ENCODE measurements at regions not wholly inside any gene's neighbourhood (a gene's known extent, or its start where the extent isn't known, plus 50 kb on each side); places are given as distances from the start of the nearest gene placed in this dataset.

DNA sequence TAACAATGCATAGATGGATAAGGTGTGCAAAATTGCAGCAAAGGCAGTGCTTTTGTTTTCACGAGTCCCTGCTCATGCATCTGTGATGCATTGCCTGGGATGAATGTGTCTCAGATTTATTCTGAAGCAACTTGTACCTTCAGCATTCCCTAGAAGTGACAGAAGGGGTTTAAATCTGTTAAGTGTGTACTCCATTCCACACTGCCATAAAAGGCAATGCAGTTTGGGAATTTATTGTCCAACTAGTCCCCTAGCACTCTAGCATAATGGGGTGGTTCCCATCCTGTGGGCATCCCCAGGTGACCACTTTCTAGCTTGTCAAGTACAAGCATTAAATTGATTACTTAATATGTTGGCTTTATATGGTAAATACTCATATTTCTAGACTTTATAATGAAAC, 306.5 kb upstream of the CBLB start:
- no peak for DNase-seq (ENCODE audit: low read depth)

DNA sequence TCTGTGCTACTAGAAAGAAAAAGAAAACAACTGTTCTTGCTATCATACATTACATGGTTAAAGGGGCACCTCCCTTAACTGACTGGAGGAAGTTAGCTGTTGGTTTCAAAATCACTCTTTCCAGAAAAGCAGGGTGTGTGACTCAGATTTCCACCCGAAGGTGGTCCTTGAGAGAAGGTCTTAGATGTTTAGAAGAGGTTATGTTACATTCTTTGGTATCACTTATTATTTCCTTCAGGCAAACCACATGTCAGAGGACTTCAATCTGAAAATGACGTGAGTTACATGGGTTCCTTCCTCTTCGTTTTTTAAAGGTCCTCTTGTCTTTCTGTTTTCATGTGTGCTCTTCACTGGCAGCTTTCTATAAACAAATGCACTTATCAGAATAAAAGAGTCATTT, 307.9 kb upstream of the CBLB start:
- DNase-seq (ENCODE audit: low read depth) = no peak

GRCh38 chr3:106182950-106183511, 314.2 kb upstream of the CBLB start:
- DNase-seq (ENCODE audit: low read depth) = no peak

GRCh38 chr3:106183762-106184391, 315.1 kb upstream of the CBLB start:
- DNase-seq (ENCODE audit: low read depth) = no peak

- DNase-seq (ENCODE audit: low read depth) = no peak
Measured at GRCh38 chr3:106184540-106185457, 316.0 kb upstream of the CBLB start.

GRCh38 chr3:106185949-106186348, 317.1 kb upstream of the CBLB start:
- no peak for DNase-seq (ENCODE audit: low read depth)

- DNase-seq (ENCODE audit: low read depth) = no peak
Measured at GRCh38 chr3:106190296-106190695, 321.5 kb upstream of the CBLB start.

DNA sequence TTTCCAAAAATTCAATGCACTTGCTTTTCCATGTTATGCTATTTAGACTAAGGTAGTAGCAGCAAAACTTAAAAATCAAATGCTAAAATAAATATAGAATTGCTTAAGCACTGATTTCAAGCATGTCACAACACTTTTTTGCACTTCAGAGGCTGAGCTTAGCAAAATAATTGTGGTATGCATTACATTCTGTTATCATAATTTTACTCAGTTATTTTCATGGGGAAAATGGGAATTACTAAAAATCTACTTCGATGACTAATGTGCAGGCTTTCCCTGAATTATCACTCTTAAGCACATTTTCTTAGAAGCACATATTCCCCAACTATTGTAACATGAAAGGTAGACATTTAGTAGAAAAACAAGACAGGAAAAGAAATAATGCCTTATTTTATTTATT, 322.4 kb upstream of the CBLB start:
- DNase-seq (ENCODE audit: low read depth) = no peak

GRCh38 chr3:106191913-106192312, 323.1 kb upstream of the CBLB start:
- DNase-seq (ENCODE audit: low read depth) = no peak

DNA sequence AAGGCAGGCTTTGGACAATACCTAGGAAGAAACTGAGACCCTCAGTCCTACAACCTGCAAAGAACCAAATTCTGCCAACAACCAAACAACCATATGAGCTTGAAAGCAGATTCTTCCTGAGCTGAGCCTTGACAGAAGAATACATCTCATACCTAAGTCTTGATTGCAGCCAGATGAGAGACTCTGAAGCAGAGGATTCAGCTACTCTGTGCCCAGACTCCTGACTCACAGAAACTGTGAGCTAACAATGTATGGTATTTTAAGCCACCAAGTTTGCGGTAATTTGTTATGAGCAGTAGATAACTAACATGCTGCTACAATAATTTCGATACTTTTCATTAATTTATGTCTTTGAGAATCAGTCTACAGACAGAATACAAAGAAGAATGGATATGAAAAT, 325.1 kb upstream of the CBLB start:
- no peak for DNase-seq (ENCODE audit: low read depth)

GRCh38 chr3:106194726-106195125, 325.9 kb upstream of the CBLB start:
- DNase-seq (ENCODE audit: low read depth) = no peak

GRCh38 chr3:106197532-106198194, 328.9 kb upstream of the CBLB start:
- no peak for DNase-seq (ENCODE audit: low read depth)

DNA sequence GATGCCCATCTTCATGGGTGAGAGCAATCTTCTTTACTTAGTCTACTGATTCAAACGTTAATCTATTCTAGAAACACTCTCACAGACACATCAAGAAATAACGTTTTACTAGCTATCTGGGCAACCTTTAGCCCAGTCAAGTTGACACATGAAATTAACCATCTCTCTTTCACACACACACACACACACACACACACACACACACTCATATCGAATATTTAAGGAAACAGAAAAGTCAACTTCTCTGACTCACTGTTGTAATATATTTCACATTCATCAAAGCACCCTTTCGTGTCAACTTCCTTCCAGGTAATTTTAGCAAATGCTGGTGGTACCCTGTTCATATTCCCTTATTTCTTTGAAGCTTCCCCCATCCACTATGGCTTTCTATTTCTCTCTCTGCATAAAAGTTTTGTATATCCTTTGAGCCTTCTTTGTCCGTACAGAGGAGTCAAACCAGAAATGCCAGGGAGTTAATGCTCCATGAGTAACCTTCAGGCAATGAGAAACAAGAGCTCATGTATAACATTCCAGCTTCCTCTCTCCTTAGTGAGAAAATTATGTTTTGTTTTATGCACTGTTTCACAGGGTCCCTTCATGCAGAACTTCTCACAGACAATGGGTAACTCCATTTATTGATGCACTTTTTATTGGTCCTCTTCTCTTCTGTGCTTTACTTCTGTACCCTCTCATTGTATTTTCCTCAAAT, 335.5 kb upstream of the CBLB start:
- DNase-seq (ENCODE audit: low read depth) = no peak

GRCh38 chr3:106206146-106206545, 337.3 kb upstream of the CBLB start:
- no peak for DNase-seq (ENCODE audit: low read depth)

DNA sequence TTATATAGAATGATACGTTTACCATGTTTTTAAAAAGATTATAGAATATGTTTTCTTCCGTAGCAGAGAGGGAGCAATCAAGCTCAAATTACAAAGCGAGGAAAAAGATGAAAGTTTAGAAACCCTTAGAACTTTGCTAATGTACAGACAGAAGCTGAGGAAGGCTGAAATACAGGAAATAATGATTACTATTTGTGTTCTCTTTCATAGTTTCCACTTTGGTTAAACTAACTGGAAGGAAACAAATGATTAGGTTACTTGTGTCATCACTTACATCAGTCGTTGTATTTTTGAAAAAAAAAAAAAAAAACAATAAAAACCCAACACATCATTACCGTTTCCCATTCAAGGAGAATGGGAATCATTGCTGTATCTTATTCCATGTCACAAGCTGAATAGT, 337.8 kb upstream of the CBLB start:
- no peak for DNase-seq (ENCODE audit: low read depth)

DNA sequence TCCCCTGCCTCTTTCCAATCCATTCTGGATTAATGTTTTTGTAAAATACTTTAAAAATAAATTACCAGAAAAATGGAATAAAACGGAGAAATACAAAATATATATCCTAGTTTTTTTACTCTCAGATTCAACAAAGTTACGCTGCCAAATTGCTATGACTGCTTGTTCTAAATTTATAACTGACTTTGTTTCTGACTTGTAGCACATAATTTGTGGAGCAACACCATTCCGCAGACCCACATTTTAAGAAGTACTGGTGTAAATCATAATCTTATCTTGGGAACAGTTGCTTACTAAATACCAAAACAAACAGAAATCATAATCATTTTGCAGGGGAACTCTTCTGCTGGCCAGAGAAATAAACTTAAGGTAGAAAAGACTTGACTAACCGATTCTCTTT, 339.4 kb upstream of the CBLB start:
- DNase-seq (ENCODE audit: low read depth) = no peak

DNA sequence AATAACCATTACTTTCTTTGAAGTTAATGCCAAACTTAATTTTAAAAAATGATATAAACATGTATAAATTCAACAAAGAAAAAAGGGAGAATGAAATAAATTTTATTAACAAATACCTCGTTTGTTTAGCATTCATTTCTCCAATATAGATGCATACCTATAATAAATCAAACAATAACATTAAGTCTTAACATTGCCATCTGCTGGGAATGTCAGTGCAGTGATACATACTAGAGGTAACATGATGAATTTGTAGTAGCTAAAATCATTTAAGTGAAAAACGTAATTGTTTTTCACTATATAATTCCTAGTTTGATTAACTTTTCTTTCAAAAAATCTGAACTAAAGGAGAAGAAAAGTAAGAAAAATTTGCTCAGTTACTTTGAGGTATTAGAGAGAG, 340.2 kb upstream of the CBLB start:
- DNase-seq (ENCODE audit: low read depth) = no peak

DNA sequence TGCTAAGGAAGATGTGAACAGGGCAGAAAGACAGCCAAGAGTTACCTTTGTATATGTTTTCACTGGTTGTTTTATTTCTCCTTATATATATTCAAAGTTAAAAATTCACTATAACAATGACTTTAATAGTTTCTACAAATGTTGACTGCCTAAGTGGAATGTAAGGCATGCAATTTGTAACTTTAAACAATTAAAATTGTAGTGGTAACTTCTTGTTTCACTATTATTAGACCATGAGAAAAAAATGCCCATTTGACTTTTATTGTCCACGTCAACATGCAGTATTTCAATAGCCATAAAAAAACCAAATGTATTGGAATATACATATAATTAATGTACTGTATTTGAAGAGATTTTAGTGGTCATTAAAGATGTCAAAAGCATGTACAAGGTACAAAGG, 340.7 kb upstream of the CBLB start:
- DNase-seq (ENCODE audit: low read depth) = no peak

DNA sequence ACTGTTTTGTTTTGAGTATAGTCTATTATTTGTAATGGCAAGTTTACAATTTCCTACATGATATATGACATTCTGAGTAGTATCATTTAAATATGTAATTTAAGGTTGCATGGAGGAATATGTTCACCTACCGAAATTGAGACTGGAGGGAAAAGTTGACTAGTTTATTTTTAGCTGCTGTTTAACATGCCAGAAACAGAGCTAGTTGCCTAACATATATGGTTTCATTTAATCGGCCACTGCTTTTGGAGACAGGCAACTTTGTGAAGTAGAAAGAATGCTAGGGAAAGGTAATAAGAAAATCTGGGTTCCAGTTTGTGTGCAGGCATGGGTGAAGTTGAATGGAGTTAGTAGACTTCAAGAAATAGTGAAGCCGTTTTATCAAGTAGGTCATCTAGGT, 342.1 kb upstream of the CBLB start:
- no peak for DNase-seq (ENCODE audit: low read depth)

DNA sequence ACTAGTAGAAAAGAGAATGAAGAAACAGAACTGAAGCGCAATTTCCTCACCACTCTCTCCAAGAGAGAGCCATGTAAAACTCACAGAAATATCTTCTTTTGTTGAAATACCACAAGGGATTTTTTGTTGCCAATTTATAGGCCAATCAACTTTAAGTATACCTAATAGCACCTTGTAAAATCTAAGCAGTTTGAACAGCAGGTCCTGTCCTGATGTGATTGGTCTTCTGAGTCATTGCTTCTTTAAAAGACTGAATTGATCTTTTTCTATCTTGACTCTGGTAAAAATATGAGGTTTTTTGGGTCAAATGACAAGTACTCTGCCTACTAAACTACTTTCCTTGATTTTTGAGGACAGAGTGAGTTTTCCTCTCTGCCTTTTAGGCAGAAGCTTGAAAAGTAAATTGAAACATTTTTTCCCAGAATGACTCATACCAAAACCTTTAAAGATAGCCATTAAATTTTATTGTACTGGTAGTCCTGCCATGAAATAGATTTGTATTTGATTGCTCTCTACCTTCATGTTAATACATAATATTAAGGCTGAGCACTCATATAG, 343.9 kb upstream of the CBLB start:
- DNase-seq (ENCODE audit: low read depth) = no peak

DNA sequence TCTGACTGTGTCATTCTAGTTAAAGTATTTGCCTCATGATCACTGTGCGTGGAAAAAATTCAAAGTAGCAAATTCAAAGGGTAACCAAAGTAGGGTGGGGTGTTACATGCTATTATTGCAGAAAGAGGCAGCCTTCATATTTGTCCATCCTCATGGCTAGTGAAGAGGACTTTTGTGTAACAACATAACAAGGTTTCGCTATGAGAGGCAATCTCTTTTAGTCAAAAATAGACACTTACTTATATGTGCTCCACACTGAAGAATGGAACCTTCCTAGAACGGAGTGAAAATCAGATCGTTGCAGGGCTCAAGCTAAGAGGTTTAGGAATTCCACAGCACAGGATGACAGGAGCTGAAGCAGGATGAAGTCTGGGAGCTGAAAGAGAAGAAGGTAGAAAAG, 345.1 kb upstream of the CBLB start:
- DNase-seq (ENCODE audit: low read depth) = no peak

DNA sequence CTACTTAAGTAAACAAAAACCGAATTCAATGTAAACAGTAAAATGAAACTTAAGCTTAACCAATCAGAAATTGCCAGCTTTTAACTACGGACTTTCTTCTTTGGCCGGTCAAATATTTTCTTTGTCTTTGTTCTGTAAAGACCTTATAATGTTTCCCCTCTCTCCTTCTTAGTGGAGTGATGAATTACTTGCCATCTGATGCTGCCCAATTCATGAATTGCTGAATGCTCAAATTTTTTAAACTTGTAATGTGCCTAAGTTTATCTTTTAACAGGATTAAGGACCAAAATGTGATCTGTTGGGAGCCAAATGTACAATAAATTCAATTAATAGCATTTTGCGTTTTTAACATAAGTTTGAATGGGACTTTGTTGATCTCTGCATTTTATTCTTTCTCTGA, 345.8 kb upstream of the CBLB start:
- no peak for DNase-seq (ENCODE audit: low read depth)
